AG04449 (cell line): ENCODE measurements at regions not wholly inside any gene's neighbourhood (a gene's known extent, or its start where the extent isn't known, plus 50 kb on each side); places are given as distances from the start of the nearest gene placed in this dataset.

Source experiments
- CTCF ChIA-PET: fragments of 350-600 bp; formaldehyde crosslinking; extraction: SDS; loops from one replicate; lab custom pipeline; 2021; ENCODE audit warnings: antibody characterized with exemption; lab: Yijun Ruan, JAX
- POLR2A ChIA-PET: fragments of 400-600, 350-600 bp; formaldehyde crosslinking; extraction: SDS; loops from one replicate; lab custom pipeline; 2020; ENCODE audit warnings: antibody characterized with exemption, inconsistent platforms; lab: Yijun Ruan, JAX
- DNase-seq: peaks from one replicate; pipeline ENCODE4 v3.0.0-alpha.2; 2010; ENCODE audit warnings: low read depth, low spot score
- H3K4me3 ChIP-seq: 2 replicates; pipeline ENCODE4 v1.5.1; 2011; ENCODE audit warnings: low read depth, mild to moderate bottlenecking, control low read depth, low read length
- TF ChIP-seq, protein P1 (sequence below): IDR thresholded peaks from one replicate; pipeline ENCODE4 v1.5.1; 2011; ENCODE audit warnings: mild to moderate bottlenecking, moderate library complexity, low read length, control low read depth, inconsistent platforms; ENCODE audit not compliant: insufficient read depth; ENCODE audit errors: missing control alignments

DNA sequence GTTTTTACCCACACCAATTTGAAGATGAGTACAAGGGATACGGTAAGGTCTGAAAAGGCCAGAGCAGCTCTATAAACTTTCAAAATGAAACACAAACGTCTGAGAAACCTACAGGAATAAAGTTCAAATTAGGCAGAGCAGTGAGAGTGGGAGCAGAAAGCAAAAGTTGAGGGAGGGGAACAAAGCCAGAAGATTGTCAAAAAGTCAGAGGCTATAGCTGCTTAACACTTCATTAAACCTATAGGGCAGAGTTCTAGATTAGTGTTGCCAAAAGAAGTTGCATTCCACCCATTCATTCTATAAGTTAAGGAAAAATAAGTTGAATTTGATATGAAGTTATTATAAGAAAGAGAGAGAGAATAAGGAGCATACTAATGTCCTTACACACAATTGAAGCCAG, 309.6 kb upstream of the CD180 start:
- ChIA-PET POLR2A (no interaction called here), CTCF (no interaction called here)
- no peak overlapping the region for H3K4me3 ChIP-seq
- no peak for DNase-seq
- TF ChIP-seq, protein P1, sequence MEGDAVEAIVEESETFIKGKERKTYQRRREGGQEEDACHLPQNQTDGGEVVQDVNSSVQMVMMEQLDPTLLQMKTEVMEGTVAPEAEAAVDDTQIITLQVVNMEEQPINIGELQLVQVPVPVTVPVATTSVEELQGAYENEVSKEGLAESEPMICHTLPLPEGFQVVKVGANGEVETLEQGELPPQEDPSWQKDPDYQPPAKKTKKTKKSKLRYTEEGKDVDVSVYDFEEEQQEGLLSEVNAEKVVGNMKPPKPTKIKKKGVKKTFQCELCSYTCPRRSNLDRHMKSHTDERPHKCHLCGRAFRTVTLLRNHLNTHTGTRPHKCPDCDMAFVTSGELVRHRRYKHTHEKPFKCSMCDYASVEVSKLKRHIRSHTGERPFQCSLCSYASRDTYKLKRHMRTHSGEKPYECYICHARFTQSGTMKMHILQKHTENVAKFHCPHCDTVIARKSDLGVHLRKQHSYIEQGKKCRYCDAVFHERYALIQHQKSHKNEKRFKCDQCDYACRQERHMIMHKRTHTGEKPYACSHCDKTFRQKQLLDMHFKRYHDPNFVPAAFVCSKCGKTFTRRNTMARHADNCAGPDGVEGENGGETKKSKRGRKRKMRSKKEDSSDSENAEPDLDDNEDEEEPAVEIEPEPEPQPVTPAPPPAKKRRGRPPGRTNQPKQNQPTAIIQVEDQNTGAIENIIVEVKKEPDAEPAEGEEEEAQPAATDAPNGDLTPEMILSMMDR, result no peak

DNA sequence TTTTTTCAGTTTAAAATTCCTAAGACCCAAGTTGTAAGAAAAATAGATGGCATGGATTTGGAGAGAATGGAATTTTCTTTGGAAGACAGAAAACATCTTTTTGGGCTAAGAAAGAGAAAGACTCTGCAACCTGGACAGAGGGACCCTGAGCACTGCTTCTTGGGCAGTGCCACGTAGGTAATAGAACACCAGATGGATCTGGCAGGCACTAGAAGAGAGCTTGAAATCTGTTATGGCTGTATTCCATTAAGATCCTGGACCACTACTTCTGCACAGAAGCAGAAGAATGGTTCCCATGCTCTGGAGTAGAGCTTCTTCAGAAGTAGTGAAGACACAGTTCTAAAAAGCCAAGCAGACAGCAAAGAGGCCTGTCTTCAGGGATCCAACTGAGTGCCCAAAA, 306.4 kb upstream of the CD180 start:
- POLR2A ChIA-PET, result no interaction called here
- H3K4me3 ChIP-seq, result no peak overlapping the region
- TF ChIP-seq, protein P1, result no peak
- CTCF ChIA-PET, result interaction anchor here (0.8 kb wide), 1 partner anchor 256 kb away, joined by 3 read pairs; no protein-coding TSS in a partner anchor
- no peak for DNase-seq

DNA sequence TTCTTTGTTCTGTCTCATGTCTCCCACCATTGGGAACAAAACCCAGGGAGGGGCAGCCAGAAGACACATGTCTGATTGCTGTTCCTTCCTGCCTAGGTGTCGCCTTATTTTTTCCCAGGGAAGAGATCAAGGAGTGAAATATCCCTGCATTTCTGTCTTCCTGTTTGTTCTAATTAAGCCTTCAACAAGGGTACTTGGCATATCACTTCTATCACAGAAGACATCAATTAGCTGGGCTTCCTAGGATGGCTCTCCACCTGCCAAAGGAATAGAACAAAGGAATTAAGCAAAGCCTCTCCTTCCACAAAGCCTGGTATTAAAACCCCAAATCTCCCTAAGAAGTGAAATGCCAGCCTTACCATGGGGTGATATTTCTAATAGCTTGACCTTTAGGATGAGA, 299.5 kb upstream of the CD180 start:
- ChIA-PET POLR2A (no interaction called here), CTCF (no interaction called here)
- no peak overlapping the region for H3K4me3 ChIP-seq
- TF ChIP-seq, protein P1, result no peak
- DNase-seq, result no peak

DNA sequence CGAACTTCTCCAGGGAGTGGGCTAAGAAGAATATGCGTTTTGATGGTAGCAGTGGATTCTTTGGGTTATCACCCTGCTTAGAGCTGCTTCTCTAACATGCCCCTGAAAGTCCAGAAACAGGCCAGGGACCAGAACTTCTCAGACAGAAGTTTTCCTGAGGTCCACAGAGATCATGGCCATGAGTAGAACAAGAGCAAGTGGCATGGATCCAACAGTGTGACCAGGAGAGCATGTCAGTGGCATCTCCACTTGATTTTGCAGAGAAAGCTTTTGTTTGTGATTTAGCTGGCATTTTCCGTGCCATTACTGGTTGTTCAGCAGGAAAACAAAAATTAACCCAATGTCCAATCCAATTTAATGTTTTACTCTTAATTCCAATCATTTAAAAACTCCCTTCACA, 298.5 kb upstream of the CD180 start:
- ChIA-PET CTCF (interaction anchor here (1.4 kb wide), 1 partner anchor 291 kb away, joined by 3 read pairs; no protein-coding TSS in a partner anchor), POLR2A (no interaction called here)
- TF ChIP-seq, protein P1, result no peak
- DNase-seq, result no peak
- no peak overlapping the region for H3K4me3 ChIP-seq

DNA sequence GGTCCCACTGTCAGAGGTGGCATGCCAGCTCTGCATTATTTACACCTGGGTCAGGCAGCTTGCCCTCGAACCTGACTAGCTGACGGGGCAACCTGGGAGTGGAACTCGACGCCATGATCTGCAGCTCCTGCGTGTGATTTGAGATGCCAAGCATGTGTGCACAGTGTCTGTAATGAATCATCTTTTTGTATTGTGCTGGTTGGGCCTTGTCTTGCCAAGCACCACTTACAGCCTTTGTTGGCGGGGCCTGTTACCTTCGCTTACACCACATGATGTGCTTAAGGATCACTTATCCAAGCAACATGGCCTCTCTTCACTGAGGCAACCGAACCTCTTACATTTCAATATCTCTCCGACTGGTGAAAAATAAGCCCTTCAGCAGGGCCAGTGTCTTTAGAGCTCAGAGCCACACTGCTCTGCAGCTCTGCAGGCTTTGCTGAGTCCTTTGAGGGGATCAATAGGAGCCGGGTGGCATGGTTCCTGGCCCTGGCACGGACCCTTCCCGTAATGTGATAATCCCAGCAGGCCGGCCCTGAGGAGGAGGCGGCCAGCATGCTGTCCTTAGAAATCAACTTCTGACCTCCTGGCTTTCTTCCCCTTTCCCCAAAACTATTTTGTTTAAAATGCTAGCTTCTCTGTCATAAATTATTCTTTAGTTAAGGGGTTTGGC, 297.7 kb upstream of the CD180 start:
- TF ChIP-seq, protein P1, result no peak
- POLR2A ChIA-PET, result no interaction called here

DNA sequence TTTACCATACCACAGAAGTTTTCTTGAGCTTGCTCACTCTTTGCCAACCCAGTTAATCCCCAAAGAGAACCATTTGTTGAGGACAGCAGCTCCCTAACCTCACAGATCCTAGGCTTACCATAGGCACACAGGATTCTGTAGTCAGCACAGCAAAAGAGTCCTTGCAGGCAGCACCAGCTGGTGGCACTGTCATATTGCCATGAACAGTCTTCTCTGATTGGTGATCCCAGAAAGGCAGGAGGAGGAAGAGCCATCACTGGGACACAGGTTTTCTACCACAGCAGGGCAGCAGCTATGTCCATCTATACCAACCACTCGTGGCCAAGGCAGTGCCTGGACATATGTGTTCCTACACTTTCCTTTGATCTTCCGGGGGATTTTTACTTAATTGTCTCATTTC, 297.1 kb upstream of the CD180 start:
- no peak overlapping the region for H3K4me3 ChIP-seq
- TF ChIP-seq, protein P1, result peak; percentile 24
- CTCF ChIA-PET, result interaction anchor here (1.0 to 1.4 kb wide), 2 partner anchors 247 to 289 kb away, joined by 3 read pairs; no protein-coding TSS in a partner anchor
- POLR2A ChIA-PET, result no interaction called here
- no peak for DNase-seq

More for the DNA sequence above, 297.7 kb upstream of the CD180 start:
- no peak overlapping the region for H3K4me3 ChIP-seq
- DNase-seq, result no peak
- CTCF ChIA-PET, result interaction anchor here (1.0 to 1.4 kb wide), 2 partner anchors 248 to 290 kb away, joined by 3 read pairs; no protein-coding TSS in a partner anchor
